ENCODE measurements at regions not wholly inside any gene's neighbourhood (a gene's known extent, or its start where the extent isn't known, plus 50 kb on each side); places are given as distances from the start of the nearest gene placed in this dataset.

GRCh38 chr2:129067953-129068352 is 749.3 kb upstream of the HS6ST1 start:
- no peak overlapping the region for H3K4me3 ChIP-seq (ENCODE audit: low read length)
- H3K9me3 ChIP-seq (replicated peaks; ENCODE audit: insufficient read depth, low read length), result no peaks in the 10 kb centered on the region
- H3K36me3 ChIP-seq (replicated peaks; ENCODE audit: insufficient read depth, low read length), result no peaks in the 10 kb centered on the region
- DNase-seq, result no peak
- H3K27ac ChIP-seq (ENCODE audit: low read length), result no peak overlapping the region
- no peaks in the 10 kb centered on the region for H4K20me1 ChIP-seq (ENCODE audit: insufficient read depth, low read length)
- H3K27me3 ChIP-seq (replicated peaks; ENCODE audit: insufficient read depth, low read length), result no peaks in the 10 kb centered on the region
- H3K9ac ChIP-seq (ENCODE audit: low read length), result no peak overlapping the region
- no peak overlapping the region for H3K4me2 ChIP-seq (ENCODE audit: low read depth, low read length)
- H3K79me2 ChIP-seq (ENCODE audit: low read length), result no peaks in the 10 kb centered on the region
- H2AFZ ChIP-seq (ENCODE audit: low read length), result no peak overlapping the region
- no peaks in the 10 kb centered on the region for H3K9me2 ChIP-seq (replicated peaks; ENCODE audit: insufficient read depth, low read length)
- TF ChIP-seq EZH2phosphoT487 (IDR thresholded peaks at IDR 0.05; ENCODE audit: low read length), result no peak
- no peak for TF ChIP-seq EZH2 (optimal IDR thresholded peaks at IDR 0.05; ENCODE audit: low read depth, low read length)
- TF ChIP-seq, protein P1, sequence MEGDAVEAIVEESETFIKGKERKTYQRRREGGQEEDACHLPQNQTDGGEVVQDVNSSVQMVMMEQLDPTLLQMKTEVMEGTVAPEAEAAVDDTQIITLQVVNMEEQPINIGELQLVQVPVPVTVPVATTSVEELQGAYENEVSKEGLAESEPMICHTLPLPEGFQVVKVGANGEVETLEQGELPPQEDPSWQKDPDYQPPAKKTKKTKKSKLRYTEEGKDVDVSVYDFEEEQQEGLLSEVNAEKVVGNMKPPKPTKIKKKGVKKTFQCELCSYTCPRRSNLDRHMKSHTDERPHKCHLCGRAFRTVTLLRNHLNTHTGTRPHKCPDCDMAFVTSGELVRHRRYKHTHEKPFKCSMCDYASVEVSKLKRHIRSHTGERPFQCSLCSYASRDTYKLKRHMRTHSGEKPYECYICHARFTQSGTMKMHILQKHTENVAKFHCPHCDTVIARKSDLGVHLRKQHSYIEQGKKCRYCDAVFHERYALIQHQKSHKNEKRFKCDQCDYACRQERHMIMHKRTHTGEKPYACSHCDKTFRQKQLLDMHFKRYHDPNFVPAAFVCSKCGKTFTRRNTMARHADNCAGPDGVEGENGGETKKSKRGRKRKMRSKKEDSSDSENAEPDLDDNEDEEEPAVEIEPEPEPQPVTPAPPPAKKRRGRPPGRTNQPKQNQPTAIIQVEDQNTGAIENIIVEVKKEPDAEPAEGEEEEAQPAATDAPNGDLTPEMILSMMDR (IDR thresholded peaks at IDR 0.05; ENCODE audit: low read length), result no peak
- no peaks in the 10 kb centered on the region for H3F3A ChIP-seq (ENCODE audit: insufficient read depth, low read length)
- H3K4me1 ChIP-seq (ENCODE audit: low read length), result no peaks in the 10 kb centered on the region

GRCh38 chr2:129068543-129068942 is 749.9 kb upstream of the HS6ST1 start:
- no peaks in the 10 kb centered on the region for H3K9me3 ChIP-seq (replicated peaks; ENCODE audit: insufficient read depth, low read length)
- H3K4me2 ChIP-seq (ENCODE audit: low read depth, low read length), result no peak overlapping the region
- H3K4me3 ChIP-seq (ENCODE audit: low read length), result no peak overlapping the region
- H3K4me1 ChIP-seq (ENCODE audit: low read length), result no peaks in the 10 kb centered on the region
- H3K27ac ChIP-seq (ENCODE audit: low read length), result no peak overlapping the region
- H4K20me1 ChIP-seq (ENCODE audit: insufficient read depth, low read length), result no peaks in the 10 kb centered on the region
- no peaks in the 10 kb centered on the region for H3K79me2 ChIP-seq (ENCODE audit: low read length)
- H3K9ac ChIP-seq (ENCODE audit: low read length), result no peak overlapping the region
- H3K27me3 ChIP-seq (replicated peaks; ENCODE audit: insufficient read depth, low read length), result no peaks in the 10 kb centered on the region
- TF ChIP-seq EZH2phosphoT487 (IDR thresholded peaks at IDR 0.05; ENCODE audit: low read length) (no peak), EZH2 (optimal IDR thresholded peaks at IDR 0.05; ENCODE audit: low read depth, low read length) (no peak)
- TF ChIP-seq, protein P1 (IDR thresholded peaks at IDR 0.05; ENCODE audit: low read length), result no peak
- no peaks in the 10 kb centered on the region for H3F3A ChIP-seq (ENCODE audit: insufficient read depth, low read length)
- no peaks in the 10 kb centered on the region for H3K9me2 ChIP-seq (replicated peaks; ENCODE audit: insufficient read depth, low read length)
- no peak for DNase-seq
- no peak overlapping the region for H2AFZ ChIP-seq (ENCODE audit: low read length)
- no peaks in the 10 kb centered on the region for H3K36me3 ChIP-seq (replicated peaks; ENCODE audit: insufficient read depth, low read length)

DNA sequence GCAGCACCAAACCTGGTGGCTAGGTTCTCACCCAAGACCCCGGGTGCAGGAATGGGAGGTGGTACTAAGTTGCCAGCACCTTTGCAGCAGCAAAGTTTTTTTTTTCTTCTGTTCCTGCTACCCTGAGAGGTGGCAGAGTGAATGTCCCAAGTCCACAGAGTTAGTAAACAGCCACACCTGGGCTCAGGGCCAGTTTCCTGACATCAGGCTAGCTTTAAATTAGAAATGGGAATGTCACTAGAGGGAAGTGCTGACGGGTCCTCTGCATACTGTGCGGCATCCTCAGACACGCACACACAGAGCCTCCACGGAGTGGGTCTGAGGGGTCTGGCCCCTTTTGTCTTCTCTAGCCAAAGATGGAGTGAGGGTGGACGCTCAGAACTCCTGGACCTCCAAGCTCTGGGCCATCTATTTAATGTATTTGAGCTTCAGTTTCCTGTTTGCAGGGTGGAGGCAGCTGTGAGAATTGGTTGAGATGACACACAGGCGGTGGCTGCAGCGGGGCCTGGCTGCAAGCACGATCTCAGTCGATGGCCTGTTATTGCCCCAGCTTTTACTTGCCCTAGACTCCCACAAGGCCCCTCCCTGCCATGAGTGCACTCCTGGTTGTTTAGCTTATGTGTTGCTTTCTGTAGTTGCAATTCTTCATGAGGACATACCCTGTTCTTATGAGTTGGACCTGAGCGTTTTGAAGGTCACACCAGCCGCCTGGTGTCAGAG is 751.4 kb upstream of the HS6ST1 start:
- H3K4me2 ChIP-seq (ENCODE audit: low read depth, low read length), result no peak overlapping the region
- H3K4me3 ChIP-seq (ENCODE audit: low read length), result no peak overlapping the region
- no peaks in the 10 kb centered on the region for H4K20me1 ChIP-seq (ENCODE audit: insufficient read depth, low read length)
- H2AFZ ChIP-seq (ENCODE audit: low read length), result no peak overlapping the region
- no peaks in the 10 kb centered on the region for H3K79me2 ChIP-seq (ENCODE audit: low read length)
- no peaks in the 10 kb centered on the region for H3K4me1 ChIP-seq (ENCODE audit: low read length)
- no peak overlapping the region for H3K27ac ChIP-seq (ENCODE audit: low read length)
- TF ChIP-seq EZH2 (optimal IDR thresholded peaks at IDR 0.05; ENCODE audit: low read depth, low read length) (no peak), EZH2phosphoT487 (IDR thresholded peaks at IDR 0.05; ENCODE audit: low read length) (no peak)
- TF ChIP-seq, protein P1 (IDR thresholded peaks at IDR 0.05; ENCODE audit: low read length), result no peak
- no peak for DNase-seq
- no peaks in the 10 kb centered on the region for H3K9me3 ChIP-seq (replicated peaks; ENCODE audit: insufficient read depth, low read length)
- H3K36me3 ChIP-seq (replicated peaks; ENCODE audit: insufficient read depth, low read length), result no peaks in the 10 kb centered on the region
- no peak overlapping the region for H3K9ac ChIP-seq (ENCODE audit: low read length)
- no peaks in the 10 kb centered on the region for H3K9me2 ChIP-seq (replicated peaks; ENCODE audit: insufficient read depth, low read length)
- H3F3A ChIP-seq (ENCODE audit: insufficient read depth, low read length), result no peaks in the 10 kb centered on the region
- no peaks in the 10 kb centered on the region for H3K27me3 ChIP-seq (replicated peaks; ENCODE audit: insufficient read depth, low read length)
